DMS53 treated with DMSO at 0.1 percent for 48 hours (cell line): ENCODE measurements at regions not wholly inside any gene's neighbourhood (a gene's known extent, or its start where the extent isn't known, plus 50 kb on each side); places are given as distances from the start of the nearest gene placed in this dataset.

Experiments
- DNase-seq: peaks from one replicate; lab custom pipeline; 2025; ENCODE audit not compliant: unreplicated experiment; lab: John Stamatoyannopoulos, UW

- no peak for DNase-seq
These were observed 94.7 kb upstream of the DMAC1 start for GRCh38 chr9:7894231-7894630.

- DNase-seq: no peak
These were observed 93.4 kb upstream of the DMAC1 start for GRCh38 chr9:7892975-7893374.

- peak; percentile 31 for DNase-seq
These were observed 80.1 kb upstream of the DMAC1 start for GRCh38 chr9:7879551-7880245.

GRCh38 chr9:7871977-7872730 lies 72.6 kb upstream of the DMAC1 start:
- no peak for DNase-seq

GRCh38 chr9:7869340-7869739 lies 69.8 kb upstream of the DMAC1 start:
- DNase-seq: no peak

- no peak for DNase-seq
These were observed 62.6 kb upstream of the DMAC1 start for GRCh38 chr9:7862170-7862569.

- DNase-seq: no peak
These were observed 61.5 kb upstream of the DMAC1 start for GRCh38 chr9:7861086-7861485.

GRCh38 chr9:7860335-7860709 lies 60.7 kb upstream of the DMAC1 start:
- no peak for DNase-seq

- no peak for DNase-seq
These were observed 60.2 kb upstream of the DMAC1 start for GRCh38 chr9:7859701-7860334.

- no peak for DNase-seq
These were observed 58.6 kb upstream of the DMAC1 start for GRCh38 chr9:7858166-7858565.

- no peak for DNase-seq
These were observed 55.2 kb upstream of the DMAC1 start for GRCh38 chr9:7854763-7855162.
